ENCODE measurements at regions not wholly inside any gene's neighbourhood (a gene's known extent, or its start where the extent isn't known, plus 50 kb on each side); places are given as distances from the start of the nearest gene placed in this dataset.

DNA sequence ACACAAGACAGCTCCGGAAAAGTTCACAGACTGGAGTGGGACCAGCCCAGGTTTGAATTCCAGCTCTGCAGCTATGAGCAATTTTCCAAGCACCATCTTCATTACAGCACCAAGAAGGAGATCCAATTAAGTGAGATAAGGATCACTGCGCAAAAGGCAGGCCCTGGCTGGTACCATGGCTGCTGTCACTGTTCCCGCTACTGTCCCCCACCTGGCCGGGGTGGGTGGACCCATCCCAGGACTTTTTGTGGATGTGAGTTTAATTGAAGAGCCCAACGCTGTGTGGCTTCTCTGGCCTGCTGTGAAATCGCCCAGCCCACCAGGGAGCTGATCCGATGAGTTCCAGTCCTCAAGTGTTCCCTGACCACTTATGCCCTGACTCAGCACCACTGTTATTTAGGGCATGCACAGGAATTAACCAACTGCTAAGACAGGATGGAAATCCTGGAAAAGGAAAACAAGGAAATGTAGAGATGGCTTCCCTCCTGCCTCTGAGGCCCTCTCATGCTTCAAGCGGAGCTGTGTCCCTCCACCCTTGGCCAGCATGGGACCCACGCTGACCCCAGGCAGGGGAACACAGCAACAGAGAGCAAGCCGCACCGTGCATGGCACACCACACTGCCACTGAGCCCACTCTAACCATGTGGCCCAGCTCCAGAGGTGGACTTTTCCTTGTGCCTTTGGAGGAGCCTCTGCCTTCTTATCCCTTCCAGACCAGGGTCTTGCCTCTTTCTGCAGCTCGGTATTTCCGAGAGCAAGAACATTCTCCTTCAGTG is 150.0 kb upstream of the CST7 start:
- no peak for DNase-seq

DNA sequence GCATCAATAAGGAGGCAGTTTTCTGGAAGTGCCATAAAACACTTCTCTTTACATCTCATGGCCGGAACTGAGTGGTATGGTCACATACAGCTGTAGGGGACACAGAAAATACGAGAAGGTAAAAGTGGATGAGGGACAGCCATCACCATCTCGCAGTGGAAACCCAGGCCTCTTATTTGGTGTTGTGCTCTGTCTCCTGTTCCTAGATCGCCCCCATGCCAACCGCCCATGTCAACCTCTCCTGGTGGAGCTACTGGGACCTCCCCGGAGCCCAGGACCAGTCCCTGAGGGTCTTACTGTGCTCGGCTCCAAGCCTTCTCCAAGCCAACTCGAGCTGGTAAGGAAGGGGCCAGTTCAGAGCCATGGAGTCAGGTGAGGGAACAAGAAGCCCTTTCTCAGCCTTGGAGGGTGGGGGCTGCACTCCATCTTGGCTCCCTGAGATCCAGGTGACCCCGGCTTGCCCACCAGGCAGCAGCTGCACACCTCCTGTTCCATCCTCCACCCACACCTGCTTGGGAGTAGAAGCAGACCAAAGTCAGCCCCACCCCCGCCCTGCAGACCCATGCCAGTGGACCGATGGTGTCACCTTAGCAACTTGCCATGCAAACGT is 149.0 kb upstream of the CST7 start:
- DNase-seq = no peak

DNA sequence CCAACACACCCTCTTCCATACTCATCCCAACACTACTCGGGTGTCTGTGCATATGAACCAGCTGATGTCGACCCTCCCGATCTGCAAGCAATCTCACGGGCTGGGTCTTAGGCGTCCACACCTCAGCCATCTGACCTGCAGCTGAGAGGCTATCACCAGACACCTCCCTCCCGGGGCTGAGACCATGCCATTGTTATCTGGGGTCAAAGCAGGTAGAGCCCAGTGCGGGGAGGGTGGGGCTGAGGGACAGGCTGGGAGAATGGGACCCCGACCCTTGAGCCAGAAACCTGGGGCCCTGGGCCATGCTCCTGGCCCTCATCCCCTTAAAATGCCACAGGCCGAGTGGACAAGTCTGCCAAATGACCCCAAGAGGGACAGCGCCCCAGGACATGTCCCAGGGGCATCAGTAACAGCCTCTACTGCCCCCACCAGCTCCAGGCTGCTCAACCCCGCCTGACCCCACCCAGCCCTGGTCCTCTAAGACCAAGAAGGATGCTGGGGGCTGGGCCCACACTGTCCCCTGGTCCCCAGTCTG is 146.7 kb upstream of the CST7 start:
- no peak for DNase-seq

DNA sequence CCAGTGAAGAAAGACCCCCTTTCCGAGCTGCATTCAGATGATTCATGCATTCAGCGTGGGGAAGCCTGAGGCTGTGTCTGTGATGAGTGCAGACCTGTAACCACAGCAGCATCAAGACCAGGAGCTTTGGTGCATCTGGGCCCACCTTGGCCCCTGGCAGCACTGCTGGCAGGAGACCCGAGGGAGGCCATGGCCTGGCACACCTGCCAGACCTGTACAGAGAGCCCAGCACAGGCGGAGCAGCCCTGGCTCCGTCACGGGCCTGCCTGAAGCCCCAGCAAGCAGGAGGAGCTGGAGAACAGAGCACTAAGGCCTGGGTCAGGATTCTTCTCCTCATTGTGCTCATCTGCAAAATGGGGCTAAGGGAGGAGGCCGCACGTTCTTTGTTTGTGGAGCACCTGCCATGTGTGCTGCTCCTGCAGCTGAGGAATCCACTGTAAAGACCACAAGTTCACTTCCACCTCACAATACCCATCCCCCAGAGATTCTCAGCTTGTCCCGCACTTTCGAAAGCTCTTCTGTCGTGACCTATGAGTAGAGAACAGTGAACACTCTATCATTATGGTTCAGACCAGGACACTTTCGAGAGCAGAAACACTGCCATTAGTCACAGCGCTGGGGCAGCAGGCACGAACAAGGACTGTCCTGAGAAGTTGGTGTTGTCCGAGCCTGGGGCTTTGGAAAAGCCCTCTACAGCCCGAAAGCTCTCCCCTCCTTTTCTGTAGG is 144.4 kb upstream of the CST7 start:
- DNase-seq = no peak

DNA sequence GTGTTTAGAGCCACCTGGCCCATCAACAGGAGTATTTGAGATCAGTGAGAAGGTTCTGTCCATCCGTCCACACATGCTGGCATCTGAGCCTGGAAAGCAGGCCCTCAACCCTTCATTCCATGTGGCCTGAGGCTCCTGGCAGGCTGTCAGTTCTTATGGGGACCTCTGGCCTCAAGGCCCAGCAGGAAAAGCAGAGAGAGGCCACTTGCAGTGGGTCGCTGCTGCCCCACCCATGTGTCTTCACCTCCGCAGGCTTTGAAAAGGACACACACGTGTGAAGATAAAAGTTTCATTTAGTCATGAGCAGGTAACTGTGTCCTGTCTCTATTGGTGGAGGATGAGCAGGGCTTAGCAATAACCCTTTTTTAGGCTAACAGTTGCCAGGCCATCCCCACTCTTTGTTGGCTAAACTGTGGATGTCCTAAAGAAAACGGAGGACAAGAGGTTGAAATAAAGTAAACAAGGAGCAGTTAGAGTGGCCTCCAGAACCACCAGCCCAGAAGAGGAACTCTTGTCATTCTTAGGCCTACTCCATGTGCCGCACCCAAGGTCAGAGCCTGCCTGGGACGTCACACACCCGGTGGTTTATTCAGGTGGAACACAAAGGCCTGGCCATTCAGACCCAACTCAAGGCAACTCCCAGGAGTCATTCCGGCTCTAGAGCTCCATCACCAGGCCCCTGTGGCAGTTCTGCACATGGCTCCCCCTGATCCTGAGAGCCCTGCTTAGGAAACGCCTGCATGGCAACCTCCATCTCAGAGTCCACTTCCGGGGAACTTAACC is 143.4 kb upstream of the CST7 start:
- no peak for DNase-seq

DNA sequence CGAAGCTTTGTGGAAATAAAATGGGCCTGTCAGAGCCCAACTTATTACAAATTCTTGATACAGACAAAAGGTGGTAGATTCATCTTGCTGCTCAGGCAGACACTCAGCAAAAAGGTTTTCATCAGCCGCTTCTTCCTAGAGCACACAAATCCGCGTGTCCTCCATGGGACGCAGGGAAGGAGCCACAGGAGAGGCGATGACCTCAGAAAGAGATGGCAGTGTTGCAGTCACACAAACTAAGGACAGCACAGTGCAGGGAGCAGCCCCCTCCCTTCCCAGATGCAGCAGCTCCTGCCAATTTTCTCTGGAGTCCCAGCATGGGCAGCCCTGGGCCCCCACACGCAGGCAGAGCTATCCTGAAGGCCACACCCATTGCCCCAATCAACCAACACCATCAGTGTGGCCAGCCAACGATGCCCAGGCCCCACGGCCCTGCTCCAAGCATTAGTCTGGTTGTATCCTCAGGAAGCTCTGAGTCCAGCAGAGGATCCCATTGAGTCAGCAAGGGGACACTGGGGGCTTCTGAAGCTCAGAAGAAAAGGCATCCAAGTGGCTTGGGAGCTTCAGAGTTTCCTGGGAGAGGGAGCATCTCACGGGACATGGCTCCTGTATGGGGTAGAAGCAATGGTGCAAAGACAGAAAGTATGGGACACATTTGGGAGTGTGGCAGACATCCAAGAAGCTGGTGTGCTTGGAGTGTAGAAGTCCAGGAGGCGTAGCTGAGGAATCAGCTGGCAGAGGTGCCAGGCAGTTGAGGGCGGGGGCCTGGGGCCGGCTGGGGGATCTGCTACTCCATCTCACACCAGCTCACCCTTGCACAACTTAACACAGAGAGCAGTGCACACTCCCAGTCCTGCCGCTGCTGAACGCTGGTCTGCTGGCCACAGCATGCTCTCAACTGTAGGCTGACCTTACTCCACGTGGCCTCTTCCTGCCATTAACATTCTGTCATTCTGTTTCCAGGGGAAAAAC is 142.1 kb upstream of the CST7 start:
- no peak for DNase-seq

DNA sequence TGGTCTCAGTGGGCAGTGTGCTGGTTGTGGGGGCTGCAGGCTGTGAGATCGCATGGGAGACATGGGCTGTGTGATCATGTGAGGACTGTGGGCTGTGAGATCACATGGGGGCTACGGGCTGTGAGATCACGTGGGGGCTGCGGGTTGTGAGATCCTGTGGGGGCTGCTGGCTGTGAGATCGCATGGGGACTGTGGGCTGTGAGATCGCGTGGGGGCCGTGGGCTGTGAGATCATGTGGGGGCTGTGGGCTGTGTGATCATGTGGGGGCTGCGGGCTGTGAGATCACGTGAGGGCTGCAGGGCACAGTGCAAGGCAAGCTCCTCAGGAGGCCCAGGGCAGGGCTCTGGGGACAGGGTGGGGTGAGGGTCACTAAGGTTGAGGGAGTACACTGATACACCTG is 140.5 kb upstream of the CST7 start:
- DNase-seq = no peak

DNA sequence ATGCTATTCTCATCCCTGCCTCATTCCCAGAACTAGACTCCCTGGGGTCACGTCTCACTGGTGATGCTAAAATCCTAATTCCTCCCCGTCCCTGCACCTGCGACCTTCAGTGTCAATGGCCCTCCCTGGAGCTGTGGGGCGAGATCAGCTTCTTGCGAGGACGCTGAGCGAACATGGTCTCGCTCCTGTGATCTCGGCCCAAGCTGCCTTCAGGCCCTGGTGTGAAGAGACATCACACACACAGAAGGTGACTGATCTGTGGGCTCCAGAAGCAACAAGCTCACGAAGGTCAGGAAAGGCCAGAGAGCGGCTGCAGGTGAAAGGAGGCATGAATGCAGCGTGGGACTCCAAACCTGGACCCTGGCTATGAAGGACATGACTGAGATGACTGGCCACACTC is 139.5 kb upstream of the CST7 start:
- no peak for DNase-seq

DNA sequence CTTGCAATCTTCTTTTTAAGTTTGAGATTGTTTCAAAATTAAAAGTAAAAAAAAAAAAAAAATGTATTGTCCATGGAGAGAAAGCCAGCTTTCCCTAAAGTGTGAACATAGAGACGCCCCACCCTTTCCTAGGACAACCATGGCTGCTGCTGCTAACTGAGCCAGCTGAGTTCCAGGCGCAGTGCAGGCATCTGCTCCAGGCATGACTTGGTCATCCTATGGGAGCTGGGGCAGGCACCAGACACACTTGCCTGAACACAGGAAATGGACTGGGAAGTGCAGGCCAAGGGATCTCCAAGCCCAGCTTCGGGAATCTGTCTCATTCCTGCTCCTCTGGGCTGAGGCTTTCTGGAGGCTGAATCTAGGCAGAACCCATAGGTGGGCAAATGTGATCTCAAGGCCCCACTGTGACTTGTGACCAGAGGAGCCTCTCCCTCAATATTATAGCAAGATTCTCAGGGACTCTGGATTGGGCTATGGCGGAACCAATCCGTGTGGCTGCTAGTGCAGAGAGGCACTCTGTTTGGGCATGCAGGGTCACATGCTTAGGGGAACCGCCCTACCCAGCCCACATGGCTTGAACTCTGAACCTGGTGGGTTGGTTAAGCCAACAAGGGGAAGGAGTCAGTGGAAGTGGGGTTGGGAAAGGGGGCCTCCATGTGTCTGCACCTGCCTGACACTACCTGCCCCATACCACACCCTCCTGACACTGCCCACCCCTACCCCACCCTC is 138.2 kb upstream of the CST7 start:
- no peak for DNase-seq

DNA sequence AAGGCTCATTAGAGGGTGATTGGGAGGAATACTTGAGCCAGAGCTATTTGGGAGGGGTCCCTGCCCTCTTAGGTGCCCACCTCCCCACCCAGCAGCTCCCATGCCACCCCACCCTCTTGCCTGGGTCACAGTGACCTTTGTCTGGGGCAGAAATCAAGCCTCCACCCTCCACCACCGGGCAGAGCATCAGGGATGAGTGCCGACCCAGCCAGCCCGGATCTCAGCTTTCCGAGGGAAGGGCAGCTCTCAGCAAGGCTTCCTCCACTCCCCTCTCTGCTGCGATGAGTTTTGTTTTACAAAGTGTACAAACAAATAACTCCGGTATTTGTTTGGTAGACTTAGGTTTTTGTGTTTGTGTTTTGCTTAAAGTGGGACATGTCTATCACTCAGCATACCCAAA is 136.7 kb upstream of the CST7 start:
- no peak for DNase-seq

DNA sequence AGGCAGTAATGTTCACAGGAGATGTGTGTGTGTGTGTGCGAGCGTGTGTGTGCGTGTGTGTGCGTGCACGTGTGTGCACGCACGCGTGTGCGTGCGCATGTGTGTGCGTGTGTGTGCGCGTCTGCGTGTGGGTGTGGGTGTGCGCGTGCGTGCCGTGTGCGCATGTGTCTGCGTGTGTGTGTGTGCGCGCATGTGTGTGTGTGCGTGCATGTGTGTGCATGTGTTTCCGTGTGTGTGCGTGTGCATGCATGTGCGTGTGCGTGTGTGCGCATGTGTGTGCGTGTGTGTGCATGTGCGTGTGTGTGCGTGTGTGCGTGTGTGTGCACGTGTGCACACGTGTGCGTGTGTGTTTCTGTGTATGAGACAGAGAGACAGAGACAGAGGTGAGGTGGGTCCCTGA is 136.0 kb upstream of the CST7 start:
- no peak for DNase-seq

DNA sequence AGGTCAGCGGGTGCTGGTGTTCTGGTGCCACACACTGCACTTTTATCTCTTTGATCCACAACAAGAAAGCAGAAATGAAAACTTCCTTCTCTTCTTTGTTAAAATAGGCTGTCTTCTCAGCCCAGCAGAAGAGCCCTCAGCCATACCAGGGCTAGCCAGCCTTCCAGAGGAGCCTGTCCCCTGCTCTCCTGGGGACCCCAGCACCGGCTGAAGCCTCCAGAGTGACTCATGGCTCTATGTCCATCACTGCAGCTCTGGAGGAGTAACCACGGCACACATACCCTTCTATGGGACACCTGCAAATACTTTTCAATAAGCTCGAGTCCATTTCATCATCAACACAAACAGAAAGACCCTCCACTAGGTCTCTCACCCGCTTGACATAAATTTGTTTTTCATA is 135.6 kb upstream of the CST7 start:
- no peak for DNase-seq

DNA sequence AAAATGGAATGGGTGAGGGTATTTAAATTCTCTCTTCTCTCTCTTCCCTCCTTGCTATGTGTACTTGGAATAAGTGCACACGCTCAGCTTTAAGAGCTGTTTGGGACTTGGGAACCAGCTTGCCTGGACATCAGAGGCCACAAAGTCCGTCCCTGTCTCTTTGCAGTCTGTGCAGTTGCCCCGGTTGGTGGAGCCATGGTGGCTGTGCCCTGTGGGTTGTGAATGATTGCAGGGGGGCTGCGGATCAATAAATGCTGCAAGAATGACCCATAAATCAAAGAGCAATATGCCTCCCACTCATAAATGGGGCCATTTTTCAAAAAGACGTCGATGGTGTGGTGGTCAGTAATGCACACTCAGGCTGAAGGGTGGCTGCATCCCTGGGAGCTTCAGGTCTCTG is 135.1 kb upstream of the CST7 start:
- no peak for DNase-seq

DNA sequence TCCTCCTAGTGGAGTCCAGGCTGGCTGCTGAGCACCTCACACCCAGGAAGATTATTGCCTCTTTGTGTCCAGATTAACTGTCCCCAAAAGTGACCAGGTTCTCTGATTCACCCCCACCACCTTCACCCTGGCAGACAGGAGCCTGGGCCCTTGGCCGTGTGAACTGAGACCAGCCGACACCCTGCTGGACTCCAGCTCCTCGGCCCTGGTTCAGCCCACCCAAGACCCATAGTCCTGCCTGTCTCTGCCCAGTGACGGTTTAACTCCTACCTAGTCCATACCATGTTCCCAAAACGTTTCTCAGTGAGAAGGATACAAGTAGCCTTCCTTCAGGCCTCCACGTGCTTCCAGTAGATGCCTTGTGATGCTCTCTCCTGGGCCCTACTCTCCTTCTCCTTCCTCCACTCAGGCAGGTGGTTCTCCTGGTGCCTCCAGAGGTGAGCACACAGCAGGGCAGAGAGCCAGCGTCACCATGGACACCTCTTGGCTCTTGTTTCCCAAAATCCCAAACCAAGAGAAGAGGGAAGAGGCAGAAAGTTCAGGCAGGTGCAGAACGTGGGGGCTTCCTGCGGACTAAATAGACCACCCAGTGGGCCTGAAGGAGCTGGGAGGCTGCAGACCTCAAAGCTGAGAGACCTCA is 134.4 kb upstream of the CST7 start:
- DNase-seq = no peak

DNA sequence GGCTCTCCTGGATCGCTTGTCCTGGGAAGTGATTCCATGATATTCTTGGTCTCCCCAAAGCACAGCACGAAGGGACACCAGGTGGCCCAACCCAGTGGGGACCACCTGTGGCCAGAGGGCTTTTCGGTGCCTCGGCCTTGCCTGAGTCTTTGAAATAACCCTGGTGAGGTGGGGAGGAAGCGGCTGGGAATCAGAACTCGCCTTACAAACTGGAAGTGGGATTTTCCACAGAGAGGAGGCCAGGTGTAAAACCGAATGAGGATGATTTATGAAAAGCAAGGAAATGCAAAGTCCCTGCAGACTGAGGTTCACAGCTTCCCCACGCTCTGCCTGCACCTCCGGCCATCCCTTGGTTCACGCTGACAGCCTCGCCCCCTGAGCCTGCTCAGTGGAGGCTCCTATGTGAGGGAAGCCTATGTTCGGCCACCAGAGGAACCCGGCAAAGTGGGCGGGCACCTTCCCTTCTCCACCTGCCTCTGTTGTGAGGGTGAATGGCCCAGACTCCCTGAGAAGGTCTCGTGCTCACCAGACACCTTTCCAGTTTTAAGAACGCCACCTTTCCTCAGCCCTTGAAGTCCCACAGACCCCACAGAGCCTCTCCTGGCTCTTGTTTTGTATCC is 133.8 kb upstream of the CST7 start:
- no peak for DNase-seq

DNA sequence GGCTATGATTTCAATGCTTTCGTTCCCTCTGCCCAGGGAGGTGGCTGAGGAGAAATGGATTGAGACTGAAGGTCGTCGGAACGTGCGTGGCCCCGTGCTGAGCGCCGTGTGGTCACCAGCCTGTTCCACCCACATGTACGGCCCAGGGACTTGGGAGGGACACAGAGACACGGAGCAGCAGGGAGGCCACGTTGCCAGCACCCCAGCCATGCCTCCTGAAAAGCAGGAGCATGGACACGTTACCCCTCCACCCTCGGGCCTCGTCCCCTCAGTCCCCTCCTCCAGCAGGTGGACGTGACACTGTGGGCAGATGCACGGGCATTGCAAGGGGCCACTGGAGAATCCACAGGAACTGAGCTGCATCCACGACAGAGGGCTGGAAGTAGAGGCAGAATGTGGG is 133.1 kb upstream of the CST7 start:
- DNase-seq = no peak

DNA sequence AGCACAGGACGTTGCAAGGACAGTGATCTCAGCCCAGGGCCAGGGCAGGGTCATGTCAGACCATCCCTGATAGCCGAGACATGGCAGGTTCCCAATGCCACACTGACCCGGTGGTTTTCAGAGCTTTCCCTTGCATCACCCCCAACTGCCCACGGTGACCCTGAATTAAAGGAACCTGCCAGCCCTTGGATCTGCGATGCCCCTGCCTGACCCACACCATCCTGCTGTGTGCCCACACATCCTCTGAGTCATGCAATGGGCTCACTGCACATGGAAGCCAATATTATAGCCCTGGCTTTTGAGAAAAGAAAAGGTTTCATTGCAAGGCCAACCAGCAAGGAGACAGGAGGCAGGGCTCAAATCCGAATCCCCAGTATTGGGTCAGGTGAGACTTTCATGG is 132.6 kb upstream of the CST7 start:
- peak; percentile 20 to 46 for DNase-seq

DNA sequence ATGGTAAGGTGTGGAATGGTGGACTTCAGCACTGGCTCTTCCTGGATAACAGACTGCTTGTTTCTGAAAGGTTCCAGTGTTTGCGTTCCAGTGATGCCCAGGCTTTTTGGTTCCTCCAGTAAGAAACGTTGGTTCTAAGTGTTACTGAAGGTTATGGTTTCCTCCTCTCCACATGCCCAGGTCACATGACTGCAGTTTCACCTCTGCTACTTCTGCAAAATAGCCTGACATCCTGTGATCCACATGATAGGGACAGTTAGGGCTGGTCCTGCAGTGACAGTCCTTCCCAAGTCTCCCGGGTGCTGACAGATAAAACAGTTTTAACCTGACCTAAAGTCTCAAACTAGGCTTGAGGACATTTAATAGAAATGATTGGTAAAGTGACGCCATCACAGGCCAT is 132.2 kb upstream of the CST7 start:
- DNase-seq = peak; percentile 37 to 46

DNA sequence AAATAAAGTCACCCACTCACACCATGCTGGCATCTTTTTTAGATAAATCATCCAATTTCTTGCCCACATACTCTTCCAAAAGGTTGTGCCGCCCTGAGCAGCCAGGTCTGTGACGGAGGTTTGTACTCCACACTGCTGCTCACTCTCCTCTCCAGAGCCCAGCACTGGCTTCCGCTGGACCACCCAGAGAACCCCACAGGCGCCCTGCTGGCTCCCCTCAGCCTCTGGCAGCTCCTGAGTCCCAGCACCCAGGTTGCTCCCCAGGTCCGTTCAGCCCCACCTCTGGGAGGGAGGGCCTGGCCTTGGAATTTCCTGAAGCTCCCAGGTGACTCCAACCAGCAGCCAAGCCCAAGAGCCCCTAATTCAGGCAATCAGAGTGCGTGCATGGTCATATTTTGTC is 131.7 kb upstream of the CST7 start:
- no peak for DNase-seq

DNA sequence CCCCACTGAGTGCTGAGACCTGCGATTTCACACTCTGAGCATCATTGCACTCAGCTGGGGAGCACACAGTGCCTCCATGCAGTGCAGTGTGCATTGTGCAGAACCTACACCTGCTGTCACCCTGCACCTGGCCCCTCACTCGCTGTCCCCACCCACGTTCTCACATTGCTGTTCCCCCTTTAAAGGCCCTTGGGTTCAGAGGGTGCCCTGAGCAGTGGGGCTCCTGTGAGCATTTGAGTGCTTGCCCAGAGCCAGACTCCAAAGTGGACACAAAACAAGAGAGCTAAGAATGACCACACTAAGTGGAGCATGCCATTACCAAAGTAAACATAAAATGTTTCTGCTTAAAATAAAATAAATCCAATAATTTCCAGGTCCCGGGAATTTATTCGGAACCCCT is 131.0 kb upstream of the CST7 start:
- DNase-seq = no peak

Data from AML-193 (cell line).